Thyroid gland (tissue), 4 donors: ENCODE measurements at regions not wholly inside any gene's neighbourhood (a gene's known extent, or its start where the extent isn't known, plus 50 kb on each side); places are given as distances from the start of the nearest gene placed in this dataset.

Experiments used
- POLR2A ChIP-seq, 2 donors: fragments of 450-650 bp; IDR thresholded peaks; one replicate each; pipeline ENCODE4 v1.6.1; 2017; ENCODE audit warnings: antibody characterized with exemption in 2 of 2, mild to moderate bottlenecking in 2 of 2, moderate library complexity in 1 of 2
- TF ChIP-seq, protein P1 (sequence below), 6 experiments: fragments of 200-600 bp in 3 of 6; fragments of 450-650 bp in 3 of 6; sonication (generic) in 3 of 6; IDR thresholded peaks; one replicate each; pipeline ENCODE4 v1.5.1; 2016 to 2019; ENCODE audit warnings: antibody characterized with exemption in 6 of 6, mild to moderate bottlenecking in 2 of 6, inconsistent platforms in 1 of 6, moderate library complexity in 1 of 6

DNA sequence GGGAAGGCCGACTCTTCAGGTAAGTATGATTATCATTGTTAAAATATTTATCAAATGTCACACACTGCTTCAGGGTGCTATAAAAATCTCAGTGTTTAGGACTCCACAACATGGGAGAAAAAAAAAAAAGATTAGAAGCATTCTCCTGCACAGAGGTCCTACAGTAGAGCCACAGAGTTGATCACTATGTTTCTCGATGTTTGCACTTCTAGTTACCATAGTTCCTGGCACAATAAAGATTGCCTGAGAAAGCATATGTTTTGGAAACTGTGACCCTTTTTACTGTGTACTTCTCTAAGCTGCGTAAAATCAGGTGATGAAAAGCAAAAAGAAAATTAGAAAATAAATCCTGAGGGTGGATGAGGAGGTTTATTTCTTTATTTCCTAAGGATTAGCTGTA is 269.9 kb upstream of the SYNCRIP start:
- TF ChIP-seq POLR2A (IDR thresholded peaks at IDR 0.05) = no peak
- TF ChIP-seq, protein P1, sequence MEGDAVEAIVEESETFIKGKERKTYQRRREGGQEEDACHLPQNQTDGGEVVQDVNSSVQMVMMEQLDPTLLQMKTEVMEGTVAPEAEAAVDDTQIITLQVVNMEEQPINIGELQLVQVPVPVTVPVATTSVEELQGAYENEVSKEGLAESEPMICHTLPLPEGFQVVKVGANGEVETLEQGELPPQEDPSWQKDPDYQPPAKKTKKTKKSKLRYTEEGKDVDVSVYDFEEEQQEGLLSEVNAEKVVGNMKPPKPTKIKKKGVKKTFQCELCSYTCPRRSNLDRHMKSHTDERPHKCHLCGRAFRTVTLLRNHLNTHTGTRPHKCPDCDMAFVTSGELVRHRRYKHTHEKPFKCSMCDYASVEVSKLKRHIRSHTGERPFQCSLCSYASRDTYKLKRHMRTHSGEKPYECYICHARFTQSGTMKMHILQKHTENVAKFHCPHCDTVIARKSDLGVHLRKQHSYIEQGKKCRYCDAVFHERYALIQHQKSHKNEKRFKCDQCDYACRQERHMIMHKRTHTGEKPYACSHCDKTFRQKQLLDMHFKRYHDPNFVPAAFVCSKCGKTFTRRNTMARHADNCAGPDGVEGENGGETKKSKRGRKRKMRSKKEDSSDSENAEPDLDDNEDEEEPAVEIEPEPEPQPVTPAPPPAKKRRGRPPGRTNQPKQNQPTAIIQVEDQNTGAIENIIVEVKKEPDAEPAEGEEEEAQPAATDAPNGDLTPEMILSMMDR (IDR thresholded peaks at IDR 0.05) = no peak
